ENCODE measurements at regions not wholly inside any gene's neighbourhood (a gene's known extent, or its start where the extent isn't known, plus 50 kb on each side); places are given as distances from the start of the nearest gene placed in this dataset.

DNA sequence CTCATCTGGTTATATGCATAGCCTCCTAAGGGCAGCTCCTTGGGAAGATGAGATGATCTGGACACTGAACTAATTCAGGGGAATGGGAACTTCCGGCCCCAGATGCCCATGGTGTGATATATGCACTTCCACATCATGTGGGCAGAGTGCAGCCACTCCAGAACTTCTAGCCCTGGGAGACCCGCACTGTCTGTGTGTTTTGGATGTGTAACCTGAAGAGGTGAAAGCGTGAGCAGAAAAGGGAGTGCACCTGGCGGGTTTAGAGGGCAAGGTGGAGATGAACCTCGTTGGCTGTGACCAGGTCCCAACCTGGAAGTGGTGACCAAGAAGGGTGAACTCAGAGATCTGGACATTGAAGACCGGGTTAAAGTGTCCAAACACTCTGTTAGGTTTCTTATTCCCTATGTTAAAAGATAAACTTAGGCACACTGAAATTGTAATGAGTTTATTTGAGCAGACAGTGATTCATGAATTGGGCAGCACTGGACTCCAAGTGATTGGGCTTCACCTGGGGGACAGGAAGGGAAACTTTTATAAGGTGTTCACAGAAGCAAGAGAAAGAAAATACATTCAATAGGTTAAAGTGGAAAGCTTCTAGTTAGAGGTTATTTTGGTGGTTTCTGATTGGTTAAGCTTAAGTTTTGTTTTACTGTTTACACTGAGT, 296.2 kb upstream of the SKOR2 start:
- TF ChIP-seq, protein P1, sequence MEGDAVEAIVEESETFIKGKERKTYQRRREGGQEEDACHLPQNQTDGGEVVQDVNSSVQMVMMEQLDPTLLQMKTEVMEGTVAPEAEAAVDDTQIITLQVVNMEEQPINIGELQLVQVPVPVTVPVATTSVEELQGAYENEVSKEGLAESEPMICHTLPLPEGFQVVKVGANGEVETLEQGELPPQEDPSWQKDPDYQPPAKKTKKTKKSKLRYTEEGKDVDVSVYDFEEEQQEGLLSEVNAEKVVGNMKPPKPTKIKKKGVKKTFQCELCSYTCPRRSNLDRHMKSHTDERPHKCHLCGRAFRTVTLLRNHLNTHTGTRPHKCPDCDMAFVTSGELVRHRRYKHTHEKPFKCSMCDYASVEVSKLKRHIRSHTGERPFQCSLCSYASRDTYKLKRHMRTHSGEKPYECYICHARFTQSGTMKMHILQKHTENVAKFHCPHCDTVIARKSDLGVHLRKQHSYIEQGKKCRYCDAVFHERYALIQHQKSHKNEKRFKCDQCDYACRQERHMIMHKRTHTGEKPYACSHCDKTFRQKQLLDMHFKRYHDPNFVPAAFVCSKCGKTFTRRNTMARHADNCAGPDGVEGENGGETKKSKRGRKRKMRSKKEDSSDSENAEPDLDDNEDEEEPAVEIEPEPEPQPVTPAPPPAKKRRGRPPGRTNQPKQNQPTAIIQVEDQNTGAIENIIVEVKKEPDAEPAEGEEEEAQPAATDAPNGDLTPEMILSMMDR (IDR thresholded peaks at IDR 0.05; ENCODE audit: insufficient read depth, low read depth, low read length), result no peak
- TF ChIP-seq EZH2 (IDR thresholded peaks at IDR 0.05; ENCODE audit: insufficient read depth, low read length), result no peak

All from astrocyte (in vitro differentiated cells and primary cell).